ENCODE measurements at regions not wholly inside any gene's neighbourhood (a gene's known extent, or its start where the extent isn't known, plus 50 kb on each side); places are given as distances from the start of the nearest gene placed in this dataset.

GRCh38 chr11:21650961-21651360 lies 541.9 kb upstream of the ANO5 start:
- TF ChIP-seq CTCF (IDR thresholded peaks at IDR 0.05): no peak
- no peak for TF ChIP-seq POLR2A (IDR thresholded peaks at IDR 0.05)
- no peak for TF ChIP-seq POLR2AphosphoS5 (IDR thresholded peaks at IDR 0.05)

Data from sigmoid colon (tissue), 4 donors.